IPS-NIHi7 (cell line): ENCODE measurements at regions not wholly inside any gene's neighbourhood (a gene's known extent, or its start where the extent isn't known, plus 50 kb on each side); places are given as distances from the start of the nearest gene placed in this dataset.
A peak's percentile ranks its signal among the peaks of the same experiment; 100 is the strongest.

Experiments used
- DNase-seq: peaks from one replicate; pipeline ENCODE4 v3.0.0; 2012; ENCODE audit warnings: mixed read lengths; ENCODE audit errors: extremely low spot score

- no peak for DNase-seq
Observed at GRCh38 chr22:49036513-49036912, 791.2 kb downstream of the BRD1 start.

- DNase-seq = no peak
Observed at GRCh38 chr22:49035818-49036457, 791.7 kb downstream of the BRD1 start.

GRCh38 chr22:49034836-49035817 is 792.5 kb downstream of the BRD1 start:
- DNase-seq = no peak

- DNase-seq = no peak
Observed at GRCh38 chr22:49033616-49034015, 794.1 kb downstream of the BRD1 start.

GRCh38 chr22:49032821-49033220 is 794.9 kb downstream of the BRD1 start:
- DNase-seq = no peak

DNA sequence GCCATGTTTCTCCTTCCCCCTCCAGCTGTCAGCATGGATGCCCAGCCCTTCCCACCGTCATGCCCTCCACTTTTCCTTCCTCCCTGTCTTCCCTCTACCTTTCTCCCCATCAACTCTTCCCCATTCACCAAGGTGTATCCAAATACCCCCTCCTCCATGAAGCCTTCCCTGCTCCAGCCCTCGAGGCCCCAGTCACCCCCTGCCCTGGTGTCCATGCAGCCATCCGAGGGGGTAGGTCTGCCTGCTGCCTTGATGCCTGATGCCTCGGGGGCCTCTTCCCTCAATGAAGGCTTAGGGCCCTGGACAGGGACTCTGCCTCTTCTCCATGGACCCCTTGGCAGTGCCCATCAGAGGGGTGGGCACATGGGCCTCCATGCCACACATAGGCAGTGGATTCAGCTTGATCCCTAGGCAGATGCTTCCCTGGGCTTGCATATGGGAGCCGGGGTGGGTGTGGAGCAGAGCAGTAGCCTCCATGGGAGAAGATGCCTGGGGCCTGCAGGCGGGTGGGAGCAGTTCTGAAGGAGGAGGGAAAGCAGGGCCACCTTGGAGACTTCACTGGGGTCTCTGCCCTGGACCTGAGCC is 795.8 kb downstream of the BRD1 start:
- no peak for DNase-seq

- no peak for DNase-seq
Observed at GRCh38 chr22:49028111-49028510, 799.6 kb downstream of the BRD1 start.

DNA sequence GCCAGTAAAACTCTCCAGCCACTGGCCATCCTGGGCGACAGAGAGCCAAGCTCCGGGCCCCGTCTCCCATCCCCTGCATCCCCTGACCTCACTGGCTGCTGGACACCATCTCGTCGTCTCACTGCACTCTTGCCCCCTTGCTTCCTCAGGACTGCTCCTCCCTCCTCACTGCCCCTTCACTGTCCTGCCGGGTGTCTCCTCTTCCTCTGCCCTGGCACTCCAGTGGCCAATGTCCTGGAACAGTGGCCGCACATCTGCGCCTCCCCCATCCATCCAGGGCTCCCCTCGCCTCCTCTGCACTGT is 800.4 kb downstream of the BRD1 start:
- DNase-seq = no peak

DNA sequence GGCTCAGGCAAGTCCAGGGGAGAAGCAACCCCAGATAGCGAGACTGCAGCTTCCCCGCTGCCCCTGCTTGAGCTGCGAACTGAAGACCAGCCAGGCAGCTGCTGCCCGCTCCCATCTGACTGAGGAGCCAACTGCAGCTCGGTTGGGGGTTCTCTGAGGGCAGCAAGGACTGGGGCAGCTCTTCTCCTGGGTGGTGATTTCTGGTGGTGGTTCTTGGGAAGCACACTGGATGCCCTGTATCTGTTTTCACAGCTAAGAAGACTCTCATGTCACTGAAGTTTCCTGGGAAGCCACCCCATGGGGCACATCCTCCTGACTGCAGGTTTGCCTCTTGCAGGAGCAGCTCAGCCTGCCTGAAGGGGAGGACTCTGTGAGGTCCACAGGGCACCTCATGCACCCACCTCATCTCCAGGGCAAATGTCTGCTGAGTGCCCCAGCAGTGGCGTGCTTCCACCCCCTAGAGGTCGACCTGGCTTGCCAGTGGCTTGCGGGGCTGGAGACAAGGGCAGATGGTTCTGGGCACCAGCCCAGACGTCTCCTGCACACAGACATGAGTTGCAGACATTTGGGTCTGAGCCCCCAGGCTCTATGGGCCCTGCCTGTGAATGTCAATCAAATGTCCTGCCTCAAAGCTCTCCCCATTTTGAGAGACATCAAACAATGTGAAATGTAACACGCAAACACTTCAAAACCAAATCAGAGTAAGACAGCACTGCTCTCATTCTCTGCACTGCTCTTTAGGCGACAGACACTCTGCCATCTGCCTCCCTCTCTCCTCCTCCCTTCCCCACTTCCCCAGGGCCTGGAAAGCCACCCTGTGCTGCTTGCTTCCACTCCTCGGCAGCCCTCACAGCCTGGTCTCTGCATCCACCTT is 800.9 kb downstream of the BRD1 start:
- DNase-seq = peak; percentile 70

- DNase-seq = no peak
Observed at GRCh38 chr22:49025791-49026493, 801.7 kb downstream of the BRD1 start.

- no peak for DNase-seq
Observed at GRCh38 chr22:49024775-49025440, 802.8 kb downstream of the BRD1 start.

DNA sequence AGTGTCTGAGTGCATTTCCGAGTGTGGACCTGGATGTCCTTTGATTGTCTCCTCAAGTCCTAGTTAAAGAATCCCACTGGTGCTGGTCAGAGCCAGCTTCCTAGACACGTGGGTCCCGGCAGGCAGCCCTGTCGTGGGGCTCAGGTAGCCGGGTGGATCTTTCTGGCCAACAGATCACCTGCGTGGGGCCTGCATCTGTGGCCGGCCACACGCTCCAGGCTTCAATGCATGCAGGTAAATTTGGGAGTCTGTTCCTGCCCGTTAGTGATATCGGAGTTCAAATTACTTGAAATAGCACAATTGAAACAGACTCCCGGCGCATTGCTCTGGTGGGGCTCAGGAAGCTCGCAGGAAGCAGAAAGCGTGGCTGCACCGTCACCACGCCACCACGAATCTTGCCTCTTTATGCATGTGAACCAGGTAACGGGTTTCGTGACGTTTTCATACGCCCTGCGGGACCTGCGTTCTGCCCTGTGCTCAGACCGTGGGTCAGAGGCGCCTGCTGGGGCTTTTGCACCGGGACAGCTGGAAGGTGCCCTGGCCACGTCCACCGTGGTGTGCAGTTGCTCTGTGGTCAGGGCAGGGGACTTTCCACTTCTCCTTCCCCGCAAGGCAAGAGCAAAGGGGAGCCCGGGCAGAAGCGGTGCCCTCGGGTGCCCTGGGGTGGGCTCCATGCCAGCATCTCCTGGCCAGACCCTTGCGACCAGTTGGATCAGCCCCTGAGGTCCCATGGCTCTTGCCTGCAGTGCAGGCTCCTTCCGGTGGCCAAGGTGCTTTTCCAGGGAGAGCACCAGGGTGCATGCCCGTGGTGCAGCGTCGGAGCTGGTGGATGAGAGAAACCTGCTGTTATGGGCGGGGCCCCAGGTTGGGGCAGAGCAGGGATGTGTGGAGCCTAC is 803.5 kb downstream of the BRD1 start:
- no peak for DNase-seq

DNA sequence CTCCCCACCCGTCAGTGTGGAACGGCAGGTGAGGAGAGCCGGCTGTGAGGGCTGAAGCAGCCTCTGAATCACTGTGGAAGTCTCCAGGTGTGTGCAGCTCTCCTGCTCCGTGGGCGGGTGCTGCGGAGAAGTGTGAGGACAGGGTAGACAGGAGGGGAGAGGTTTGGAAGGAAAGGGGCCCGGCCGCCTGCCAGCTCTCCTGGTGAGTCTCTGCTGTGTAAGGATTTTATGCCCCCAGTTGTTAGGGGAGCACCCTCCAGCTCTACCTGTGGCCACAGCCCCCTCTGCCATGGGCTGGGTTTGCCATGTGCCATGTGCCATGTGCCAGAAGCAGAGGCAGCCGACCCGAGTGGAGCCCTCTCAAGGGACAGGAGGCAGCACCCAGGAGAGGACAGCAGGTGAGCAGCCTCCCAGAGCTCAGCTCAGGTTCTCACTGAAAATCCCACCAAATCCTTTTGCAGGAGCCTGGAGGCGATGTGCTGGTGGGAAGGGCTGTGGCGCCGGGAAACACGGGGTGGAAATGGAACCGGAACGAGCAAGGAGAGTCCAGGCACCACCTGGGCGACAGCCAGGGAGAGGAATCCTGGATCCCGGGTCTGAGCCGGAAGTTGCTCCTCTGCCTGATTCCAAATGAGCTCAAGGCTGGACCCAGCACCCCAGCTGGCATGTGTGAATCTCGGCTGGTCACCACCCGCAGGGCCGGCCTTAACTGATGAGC is 804.4 kb downstream of the BRD1 start:
- DNase-seq = no peak

DNA sequence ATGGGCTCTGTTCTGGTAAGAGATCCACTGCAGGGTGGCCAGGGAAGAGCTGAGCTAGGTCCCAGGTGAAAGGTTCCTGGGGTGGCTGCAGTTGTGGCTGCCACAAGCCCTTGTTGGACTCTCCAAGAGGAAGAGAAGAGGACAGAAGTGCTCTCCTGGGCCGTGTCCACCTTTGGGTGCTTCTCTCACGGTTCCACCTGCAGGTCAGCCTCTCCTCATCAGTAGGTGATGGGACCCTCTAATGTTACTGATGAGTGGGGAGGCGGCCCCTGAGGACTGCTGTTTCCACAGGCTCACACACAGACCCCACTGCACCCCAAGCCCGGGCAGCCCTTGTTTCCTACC is 804.9 kb downstream of the BRD1 start:
- no peak for DNase-seq

DNA sequence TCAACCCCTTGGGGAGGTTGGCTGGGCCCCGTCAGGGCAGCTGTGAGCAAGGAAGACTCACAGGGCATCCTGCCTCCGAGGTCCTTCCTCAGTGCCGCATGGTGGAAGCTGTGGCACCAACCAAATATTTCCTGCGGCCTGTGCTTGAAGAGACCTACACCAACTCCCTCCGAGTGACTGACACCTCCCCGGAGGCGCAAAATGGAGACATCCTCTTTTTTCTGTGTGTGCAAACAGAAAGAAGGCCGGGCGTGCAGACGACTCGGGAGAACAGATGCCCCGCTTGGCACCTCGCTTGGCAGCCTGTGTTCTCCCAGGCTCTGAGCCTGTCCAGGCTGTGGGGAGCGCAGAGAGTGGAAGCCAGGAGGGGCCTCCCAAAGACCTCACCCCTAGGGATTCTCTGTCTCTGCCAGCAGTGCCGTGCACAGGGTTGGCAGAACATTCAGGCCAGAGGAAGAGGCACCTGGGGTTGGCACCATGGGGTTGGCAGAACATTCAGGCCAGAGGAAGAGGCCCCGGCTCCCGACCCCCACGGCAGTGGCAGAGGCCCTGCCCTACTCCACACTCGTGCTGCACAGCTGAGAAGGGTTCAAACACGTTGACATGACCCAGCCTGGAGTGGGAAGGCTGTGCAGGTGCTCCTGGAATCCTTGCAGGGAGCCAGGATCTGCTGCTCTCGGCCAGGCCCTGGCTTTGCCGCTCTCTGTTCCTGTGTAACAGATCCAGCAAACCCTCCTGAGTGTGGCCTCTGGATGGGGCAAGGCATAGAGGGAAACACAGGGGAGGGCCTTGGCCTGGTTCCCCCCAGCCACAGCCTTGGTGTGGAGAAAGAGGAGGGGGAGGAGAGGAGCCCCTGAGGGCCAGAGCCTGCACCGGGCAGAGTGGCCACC is 805.5 kb downstream of the BRD1 start:
- no peak for DNase-seq

DNA sequence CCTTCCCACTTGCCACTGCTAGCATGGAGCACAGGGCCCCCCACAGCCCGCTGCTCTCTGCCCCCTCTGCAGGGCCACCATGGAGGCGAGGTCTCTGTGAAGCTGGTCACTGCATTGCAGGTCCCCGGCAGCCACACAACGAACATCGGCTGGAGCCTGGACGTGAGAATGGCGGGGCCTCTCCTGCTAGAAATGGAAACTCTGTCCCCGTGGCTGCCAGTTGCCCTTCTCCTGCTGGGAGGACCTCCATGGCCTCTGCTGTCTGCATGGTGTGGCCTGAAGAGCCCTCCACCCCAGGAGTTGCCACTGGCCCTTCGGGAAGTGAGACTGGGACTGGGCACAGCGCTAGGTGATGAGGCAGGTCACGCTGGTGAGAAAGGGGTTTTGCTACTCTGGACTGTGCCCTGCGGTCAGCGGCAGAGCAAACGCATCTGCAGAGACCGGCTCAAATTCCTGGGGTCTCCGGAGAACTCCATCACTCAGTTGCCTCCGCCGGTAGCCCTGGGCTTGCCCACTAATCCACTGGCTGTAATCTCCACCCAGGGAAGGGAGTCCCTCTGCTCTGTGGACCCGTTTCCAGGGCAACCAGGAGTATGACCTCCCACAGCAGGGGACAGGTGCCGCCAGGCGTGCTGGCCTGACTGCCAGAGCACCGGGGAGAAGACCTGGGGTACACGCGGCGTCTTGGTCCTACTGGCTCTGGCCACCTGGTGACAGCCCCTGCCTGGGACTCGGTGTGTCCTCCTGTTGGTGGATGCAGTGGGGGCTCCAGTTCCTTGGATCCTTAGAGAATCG is 806.3 kb downstream of the BRD1 start:
- no peak for DNase-seq
